NCI-H1694 treated with DMSO at 0.1 percent for 48 hours (cell line): ENCODE measurements at regions not wholly inside any gene's neighbourhood (a gene's known extent, or its start where the extent isn't known, plus 50 kb on each side); places are given as distances from the start of the nearest gene placed in this dataset.
"Not testable (repeated sequence)": the region's sequence is repeated elsewhere in the genome, so short reads cannot be mapped to it uniquely, and the experiment has no call there.

Experiments used
- DNase-seq: peaks from one replicate; lab custom pipeline; 2025; lab: John Stamatoyannopoulos, UW

GRCh38 chr2:111366641-111367029 lies 245.9 kb downstream of the BCL2L11 start:
- DNase-seq = not testable (repeated sequence)

- DNase-seq = not testable (repeated sequence)
These were observed 246.4 kb downstream of the BCL2L11 start for GRCh38 chr2:111367080-111367479.

GRCh38 chr2:111367871-111368270 lies 247.2 kb downstream of the BCL2L11 start:
- not testable (repeated sequence) for DNase-seq

GRCh38 chr2:111368288-111368687 lies 247.6 kb downstream of the BCL2L11 start:
- not testable (repeated sequence) for DNase-seq

DNA sequence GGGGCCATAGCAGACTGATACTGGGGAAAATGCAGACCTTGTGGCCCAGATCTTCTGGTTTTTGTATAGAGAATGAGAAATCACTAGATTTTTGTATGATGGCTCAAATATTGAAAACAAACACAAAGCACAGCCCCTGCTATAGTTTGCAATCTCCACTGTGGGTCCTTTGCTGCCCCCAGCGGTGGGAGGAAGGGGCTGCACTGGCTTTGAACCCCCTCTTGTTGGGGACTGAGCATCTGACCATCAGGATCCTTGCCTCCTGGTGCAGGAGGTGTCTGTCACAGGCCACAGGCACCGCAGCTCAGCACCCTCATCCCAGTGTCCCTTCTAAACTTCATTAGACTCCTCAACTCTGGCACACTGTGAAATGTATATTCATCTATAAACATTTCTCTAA lies 252.3 kb downstream of the BCL2L11 start:
- DNase-seq = not testable (repeated sequence)

DNA sequence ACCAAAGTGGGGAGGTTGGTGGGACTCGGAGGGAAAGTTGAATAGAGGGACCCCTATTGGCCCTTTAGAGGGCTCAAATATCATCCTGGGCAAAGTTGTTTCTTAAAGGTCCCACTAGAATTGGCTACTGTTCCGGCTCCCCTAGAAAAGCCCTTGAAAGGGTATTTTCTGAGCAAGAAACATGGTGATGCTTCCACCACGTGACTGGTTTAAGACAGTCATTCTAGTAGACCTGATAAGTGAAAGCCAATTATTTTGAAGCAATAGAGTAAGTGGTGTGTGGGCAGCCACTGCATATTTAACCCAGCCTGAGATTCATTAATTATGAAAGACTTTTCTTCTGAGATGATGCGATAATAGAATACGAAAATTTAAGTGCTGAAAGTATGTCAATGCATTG lies 253.3 kb downstream of the BCL2L11 start:
- DNase-seq = not testable (repeated sequence)

GRCh38 chr2:111374734-111375133 lies 254.0 kb downstream of the BCL2L11 start:
- DNase-seq = not testable (repeated sequence)

- not testable (repeated sequence) for DNase-seq
These were observed 254.7 kb downstream of the BCL2L11 start for GRCh38 chr2:111375320-111375883.

DNA sequence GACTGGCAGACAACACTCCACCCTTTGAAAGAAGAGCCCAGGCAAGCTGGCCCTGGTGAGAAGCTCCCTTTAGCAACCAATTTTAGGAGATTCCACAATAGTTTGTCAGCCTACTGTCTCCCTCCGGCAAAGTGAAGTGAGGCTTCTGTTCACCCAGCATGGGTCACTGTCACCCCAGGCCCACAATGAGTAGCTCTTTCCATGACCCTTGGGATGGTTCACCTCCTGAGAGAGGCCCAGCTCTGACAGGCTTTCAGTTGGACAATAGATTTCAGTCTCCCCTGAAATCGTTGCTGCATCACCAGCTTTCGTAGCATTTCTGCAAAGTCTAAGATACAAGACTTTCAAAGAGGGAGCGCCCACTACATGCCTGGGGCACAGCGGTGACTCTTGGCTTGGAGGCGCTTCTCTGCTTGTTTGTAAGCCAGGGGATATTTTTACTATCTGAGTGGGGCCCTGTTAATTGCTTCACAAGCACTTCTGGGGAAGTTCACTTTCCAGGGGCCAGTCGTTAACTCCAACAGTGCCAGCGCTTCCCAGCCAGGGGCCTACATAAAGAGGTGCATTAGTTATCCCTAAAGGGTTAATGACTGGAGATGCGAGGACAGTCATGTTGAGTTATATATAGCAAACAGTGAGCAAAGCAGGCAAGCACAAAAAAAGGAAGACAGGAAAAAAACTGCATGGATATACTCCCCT lies 255.7 kb downstream of the BCL2L11 start:
- DNase-seq = not testable (repeated sequence)

DNA sequence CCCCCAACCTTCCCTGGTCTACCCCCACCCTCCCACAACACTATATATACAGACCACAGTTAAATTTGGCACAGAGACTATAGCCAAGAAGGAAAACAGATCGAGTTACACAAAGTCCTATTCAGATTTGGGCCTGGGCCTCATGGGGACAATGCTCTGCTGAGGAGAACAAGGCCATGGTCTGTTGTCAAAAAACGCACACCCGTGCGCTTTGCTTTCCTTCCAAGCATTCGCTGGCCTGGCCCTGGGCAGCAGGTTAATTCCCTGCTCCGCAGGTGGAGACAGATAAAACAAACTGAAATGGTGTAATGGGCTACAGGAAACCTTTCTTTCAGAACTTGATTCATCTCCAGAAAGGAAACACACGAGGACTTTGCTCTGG lies 256.2 kb downstream of the BCL2L11 start:
- not testable (repeated sequence) for DNase-seq

- DNase-seq = not testable (repeated sequence)
These were observed 256.8 kb downstream of the BCL2L11 start for GRCh38 chr2:111377386-111377959.

- not testable (repeated sequence) for DNase-seq
These were observed 257.6 kb downstream of the BCL2L11 start for GRCh38 chr2:111378348-111378747.

DNA sequence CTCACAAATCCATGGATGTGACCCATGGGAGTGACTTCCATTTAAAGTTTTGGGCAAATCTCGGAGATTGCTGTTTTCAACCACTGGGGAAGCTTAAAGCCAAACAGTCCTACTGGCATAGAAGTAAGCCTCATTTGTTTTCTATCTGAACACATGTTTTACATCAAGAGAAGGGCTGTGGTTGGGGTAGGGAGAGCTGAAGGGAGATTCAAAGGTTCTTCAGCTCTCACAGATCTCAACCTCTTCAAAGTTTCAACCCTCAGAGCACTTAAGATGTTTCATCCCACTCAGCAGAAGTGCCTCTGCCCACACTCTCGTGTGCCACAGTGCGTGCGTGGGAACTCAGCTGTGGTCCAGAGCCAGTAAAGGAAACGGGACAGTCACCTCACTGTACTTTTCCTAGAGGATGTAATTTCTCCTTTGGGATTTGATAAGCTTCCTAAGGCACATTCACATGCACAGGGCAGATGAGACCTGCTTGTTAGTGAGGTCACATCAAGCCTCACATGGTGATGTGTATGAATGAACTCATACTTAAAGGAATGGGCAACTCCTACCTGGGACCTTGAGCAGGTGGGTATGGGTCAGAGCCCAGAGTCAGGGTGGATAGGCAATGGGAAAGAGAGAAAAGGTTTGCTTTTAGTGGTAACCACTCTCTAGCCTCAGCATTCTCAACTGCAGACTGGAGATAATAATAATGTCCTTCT lies 260.2 kb downstream of the BCL2L11 start:
- DNase-seq = not testable (repeated sequence)

GRCh38 chr2:111381530-111382306 lies 261.0 kb downstream of the BCL2L11 start:
- not testable (repeated sequence) for DNase-seq

DNA sequence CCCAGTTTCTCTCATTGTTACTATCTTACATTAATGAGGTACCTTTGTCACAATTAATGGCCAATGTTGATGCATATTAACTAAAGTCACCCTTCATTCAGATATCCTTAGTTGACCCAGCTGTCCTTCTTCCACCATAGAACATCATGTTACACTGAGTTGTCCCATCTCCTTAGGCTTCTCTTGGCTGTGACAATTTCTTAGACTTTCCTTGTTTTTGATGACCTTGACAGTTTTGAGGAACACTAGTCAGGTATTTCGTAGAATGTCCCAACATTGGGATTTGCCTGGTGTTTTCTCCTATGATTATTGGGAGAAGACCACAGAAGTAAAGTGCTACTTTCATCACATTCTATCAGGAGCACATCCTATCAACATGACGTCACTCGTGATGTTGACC lies 261.8 kb downstream of the BCL2L11 start:
- not testable (repeated sequence) for DNase-seq

DNA sequence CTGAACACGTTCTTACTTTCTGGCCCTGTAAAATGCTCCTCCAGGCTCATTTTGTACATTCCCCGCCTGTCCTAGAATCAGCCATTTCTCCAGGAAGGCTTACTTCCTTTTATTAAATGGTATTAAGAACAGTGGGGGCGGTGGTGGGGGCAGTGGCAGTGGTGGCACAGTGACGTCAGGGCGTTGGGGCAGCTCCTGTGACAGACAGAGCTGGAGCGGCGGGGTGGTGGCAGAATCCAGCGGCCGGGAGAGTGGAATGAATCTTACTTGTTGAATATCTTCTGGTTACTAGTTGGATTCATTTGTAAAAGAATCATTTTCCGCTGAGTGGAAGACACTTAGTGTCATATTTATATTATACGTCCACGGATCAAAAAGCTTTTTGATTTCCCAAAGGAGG lies 262.6 kb downstream of the BCL2L11 start:
- DNase-seq = not testable (repeated sequence)

DNA sequence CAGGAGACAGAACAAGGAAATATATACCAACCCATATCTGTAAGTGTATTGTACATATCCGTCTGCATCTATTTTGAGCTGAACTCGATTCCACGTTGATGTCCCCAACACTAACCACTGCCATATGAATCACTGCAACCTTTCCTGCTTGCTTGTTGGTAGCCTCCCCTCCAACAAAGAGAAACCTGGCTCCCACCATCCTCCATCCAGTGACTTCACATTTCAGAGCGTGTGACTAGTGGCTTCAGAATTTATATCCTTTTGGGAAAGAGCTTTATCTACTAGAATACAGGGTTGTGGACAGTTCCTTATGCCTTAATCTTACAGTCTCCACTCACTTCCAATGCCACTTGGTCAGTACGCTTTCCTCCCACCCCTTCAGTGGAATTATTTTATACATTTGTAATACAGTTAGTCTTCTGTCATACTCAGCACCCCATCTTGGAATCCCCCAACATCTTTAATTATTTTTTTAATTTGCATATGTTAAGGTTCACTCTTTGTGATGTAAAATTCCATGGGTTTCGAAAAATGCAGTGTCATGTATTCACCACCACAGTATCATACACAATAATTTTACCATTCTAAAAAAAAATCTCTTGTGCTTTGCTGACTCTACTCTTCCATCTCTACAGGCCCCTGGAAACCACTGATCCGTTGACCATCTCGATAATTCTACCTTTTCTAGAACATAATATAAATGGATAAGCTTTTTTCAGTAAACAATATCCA lies 264.7 kb downstream of the BCL2L11 start:
- DNase-seq = not testable (repeated sequence)

DNA sequence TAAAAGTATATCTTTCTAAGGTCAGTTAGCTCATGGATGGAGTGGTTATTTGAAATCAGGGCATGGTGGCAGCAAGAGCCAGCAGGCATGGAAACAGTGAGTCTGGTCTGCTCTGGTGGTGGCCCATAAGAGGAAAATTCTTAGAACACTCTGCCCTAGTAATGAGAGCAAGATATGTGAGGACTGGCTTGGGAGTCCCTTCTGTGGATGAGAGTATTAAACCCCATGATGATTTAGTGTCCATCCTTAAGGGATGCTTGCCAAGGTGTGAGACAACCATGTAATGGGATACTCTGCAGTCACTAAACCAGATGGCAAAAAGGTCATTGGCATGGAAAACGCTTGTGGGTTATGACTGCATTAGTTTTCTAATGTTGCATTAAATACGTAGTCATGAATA lies 269.9 kb downstream of the BCL2L11 start:
- not testable (repeated sequence) for DNase-seq

DNA sequence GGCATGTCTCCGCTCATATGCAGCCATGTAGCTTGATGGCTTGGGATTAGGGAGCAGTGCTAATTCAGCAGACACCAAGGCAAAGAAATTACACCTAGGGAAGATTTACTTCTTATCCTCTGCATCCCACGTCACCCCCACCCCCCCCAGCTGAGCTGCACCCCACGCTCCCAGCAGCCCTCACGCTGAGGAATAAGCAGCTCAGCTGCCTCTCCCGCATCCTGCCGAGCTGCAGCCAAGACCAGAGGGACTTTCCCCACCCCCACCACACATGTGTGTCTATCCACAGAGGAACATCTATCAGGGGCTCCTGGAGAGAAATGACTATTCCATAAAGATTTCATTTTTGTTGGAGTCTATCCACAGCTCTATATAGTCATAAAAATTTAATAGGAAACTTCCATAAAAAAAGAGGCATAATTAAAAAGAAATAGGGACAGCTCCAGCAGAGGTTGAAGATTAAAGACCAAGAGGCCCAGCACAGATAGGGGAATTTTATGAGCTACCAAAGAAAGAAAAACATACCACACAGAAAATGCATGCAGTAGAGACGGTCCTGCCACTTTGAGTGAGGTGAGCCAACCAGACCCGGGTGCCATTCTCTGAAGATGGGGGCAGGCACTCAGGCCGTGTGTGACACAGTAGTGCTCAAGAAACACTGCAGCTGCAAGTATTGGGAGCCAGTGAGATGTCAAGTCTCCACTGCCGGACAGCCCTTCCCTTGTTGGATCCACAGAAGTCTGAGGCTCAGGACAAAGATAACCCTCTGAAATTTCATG lies 274.8 kb downstream of the BCL2L11 start:
- not testable (repeated sequence) for DNase-seq

DNA sequence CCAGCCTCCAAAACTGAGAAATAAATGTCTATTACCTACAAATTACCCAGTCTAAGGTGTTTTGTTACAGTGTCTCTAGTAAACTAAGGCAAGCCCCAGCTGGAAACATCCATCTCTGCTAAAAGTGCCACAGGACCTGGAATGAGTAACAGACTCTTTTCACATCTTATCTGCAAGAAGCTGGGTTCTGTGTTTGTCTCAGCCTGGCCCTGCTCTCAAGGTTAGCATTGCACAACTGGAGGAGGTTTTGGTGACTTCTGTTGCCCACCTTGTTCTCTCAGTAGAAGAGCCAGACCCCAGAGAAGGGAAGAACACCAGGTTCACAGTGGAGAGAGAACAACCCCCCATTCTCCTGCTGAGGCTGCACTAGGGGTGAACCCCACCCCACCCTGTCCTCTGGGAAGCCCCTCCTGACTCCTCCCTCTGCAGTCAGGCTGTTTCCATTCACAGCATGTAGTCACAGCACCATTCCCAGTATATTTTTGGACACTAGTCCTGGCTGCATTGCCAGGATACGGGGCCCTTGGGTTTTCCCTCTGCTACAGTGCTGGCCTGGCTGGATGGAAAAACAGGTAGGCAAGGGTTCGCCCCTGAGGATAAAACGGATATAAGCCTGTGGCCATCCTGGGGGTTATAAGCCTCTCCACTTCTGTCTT lies 280.0 kb downstream of the BCL2L11 start:
- DNase-seq = not testable (repeated sequence)
